ENCODE measurements at regions not wholly inside any gene's neighbourhood (a gene's known extent, or its start where the extent isn't known, plus 50 kb on each side); places are given as distances from the start of the nearest gene placed in this dataset.

GRCh38 chr12:9390761-9391160 lies 182.6 kb upstream of the PZP start:
- TF ChIP-seq PAX5 (IDR thresholded peaks at IDR 0.05; ENCODE audit: insufficient read depth, low read length, severe bottlenecking) (no peak), POLR2A (IDR thresholded peaks at IDR 0.05; ENCODE audit: low read depth, low read length) (no peak), SPI1 (IDR thresholded peaks at IDR 0.05; ENCODE audit: low read depth, low read length) (no peak), POU2F2 (IDR thresholded peaks at IDR 0.05; ENCODE audit: low read depth, low read length) (no peak), TAF1 (IDR thresholded peaks at IDR 0.05; ENCODE audit: low read depth, low read length) (no peak), POLR2AphosphoS5 (IDR thresholded peaks at IDR 0.05; ENCODE audit: low read depth, low read length) (no peak)
- no peak for DNase-seq (ENCODE audit: insufficient read length, low spot score)
- no peak for FAIRE-seq

- no peak for DNase-seq (ENCODE audit: insufficient read length, low spot score)
- TF ChIP-seq POLR2AphosphoS5 (IDR thresholded peaks at IDR 0.05; ENCODE audit: low read depth, low read length) (no peak), SPI1 (IDR thresholded peaks at IDR 0.05; ENCODE audit: low read depth, low read length) (no peak), TAF1 (IDR thresholded peaks at IDR 0.05; ENCODE audit: low read depth, low read length) (no peak), POLR2A (IDR thresholded peaks at IDR 0.05; ENCODE audit: low read depth, low read length) (no peak), PAX5 (IDR thresholded peaks at IDR 0.05; ENCODE audit: insufficient read depth, low read length, severe bottlenecking) (no peak), POU2F2 (IDR thresholded peaks at IDR 0.05; ENCODE audit: low read depth, low read length) (no peak)
- FAIRE-seq: no peak
Measured at GRCh38 chr12:9389796-9390195, 181.6 kb upstream of the PZP start.

GRCh38 chr12:9388379-9388778 lies 180.2 kb upstream of the PZP start:
- FAIRE-seq: peak; percentile 5
- no peak for TF ChIP-seq POU2F2 (IDR thresholded peaks at IDR 0.05; ENCODE audit: low read depth, low read length)
- no peak for TF ChIP-seq SPI1 (IDR thresholded peaks at IDR 0.05; ENCODE audit: low read depth, low read length)
- TF ChIP-seq TAF1 (IDR thresholded peaks at IDR 0.05; ENCODE audit: low read depth, low read length): no peak
- TF ChIP-seq POLR2A (IDR thresholded peaks at IDR 0.05; ENCODE audit: low read depth, low read length): no peak
- no peak for TF ChIP-seq PAX5 (IDR thresholded peaks at IDR 0.05; ENCODE audit: insufficient read depth, low read length, severe bottlenecking)
- no peak for TF ChIP-seq POLR2AphosphoS5 (IDR thresholded peaks at IDR 0.05; ENCODE audit: low read depth, low read length)

GRCh38 chr12:9387450-9387849 lies 179.3 kb upstream of the PZP start:
- peak; percentile 40 for FAIRE-seq
- TF ChIP-seq SPI1 (IDR thresholded peaks at IDR 0.05; ENCODE audit: low read depth, low read length) (no peak), POLR2A (IDR thresholded peaks at IDR 0.05; ENCODE audit: low read depth, low read length) (no peak), PAX5 (IDR thresholded peaks at IDR 0.05; ENCODE audit: insufficient read depth, low read length, severe bottlenecking) (no peak)

More at GRCh38 chr12:9388379-9388778, 180.2 kb upstream of the PZP start:
- no peak for DNase-seq (ENCODE audit: insufficient read length, low spot score)

GRCh38 chr12:9383585-9383984 lies 175.4 kb upstream of the PZP start:
- TF ChIP-seq SPI1 (IDR thresholded peaks at IDR 0.05; ENCODE audit: low read depth, low read length) (no peak), POU2F2 (IDR thresholded peaks at IDR 0.05; ENCODE audit: low read depth, low read length) (no peak), TAF1 (IDR thresholded peaks at IDR 0.05; ENCODE audit: low read depth, low read length) (no peak), POLR2AphosphoS5 (IDR thresholded peaks at IDR 0.05; ENCODE audit: low read depth, low read length) (no peak), POLR2A (IDR thresholded peaks at IDR 0.05; ENCODE audit: low read depth, low read length) (no peak), PAX5 (IDR thresholded peaks at IDR 0.05; ENCODE audit: insufficient read depth, low read length, severe bottlenecking) (no peak)
- FAIRE-seq: no peak
- no peak for DNase-seq (ENCODE audit: insufficient read length, low spot score)

More at GRCh38 chr12:9387450-9387849, 179.3 kb upstream of the PZP start:
- DNase-seq (ENCODE audit: insufficient read length, low spot score): no peak

- TF ChIP-seq TAF1 (IDR thresholded peaks at IDR 0.05; ENCODE audit: low read depth, low read length) (no peak), PAX5 (IDR thresholded peaks at IDR 0.05; ENCODE audit: insufficient read depth, low read length, severe bottlenecking) (no peak), POLR2A (IDR thresholded peaks at IDR 0.05; ENCODE audit: low read depth, low read length) (no peak), POLR2AphosphoS5 (IDR thresholded peaks at IDR 0.05; ENCODE audit: low read depth, low read length) (no peak), SPI1 (IDR thresholded peaks at IDR 0.05; ENCODE audit: low read depth, low read length) (peak; percentile 29; the same call in 1 of the 2 replicates), POU2F2 (IDR thresholded peaks at IDR 0.05; ENCODE audit: low read depth, low read length) (no peak)
- FAIRE-seq (no peak), DNase-seq (ENCODE audit: insufficient read length, low spot score) (no peak)
Measured at GRCh38 chr12:9381619-9382018, 173.4 kb upstream of the PZP start.

- FAIRE-seq: peak; percentile 71
- no peak for DNase-seq (ENCODE audit: insufficient read length, low spot score)
- no peak for TF ChIP-seq POLR2AphosphoS5 (IDR thresholded peaks at IDR 0.05; ENCODE audit: low read depth, low read length)
Measured at GRCh38 chr12:9380650-9381049, 172.5 kb upstream of the PZP start.

- TF ChIP-seq TAF1 (IDR thresholded peaks at IDR 0.05; ENCODE audit: low read depth, low read length): no peak
- no peak for TF ChIP-seq SPI1 (IDR thresholded peaks at IDR 0.05; ENCODE audit: low read depth, low read length)
- no peak for TF ChIP-seq POLR2AphosphoS5 (IDR thresholded peaks at IDR 0.05; ENCODE audit: low read depth, low read length)
- DNase-seq (ENCODE audit: insufficient read length, low spot score) (no peak), FAIRE-seq (no peak)
Measured at GRCh38 chr12:9379023-9379742, 171.0 kb upstream of the PZP start.

GRCh38 chr12:9378430-9378835 lies 170.2 kb upstream of the PZP start:
- FAIRE-seq: no peak
- DNase-seq (ENCODE audit: insufficient read length, low spot score): no peak
- TF ChIP-seq PAX5 (IDR thresholded peaks at IDR 0.05; ENCODE audit: insufficient read depth, low read length, severe bottlenecking) (no peak), SPI1 (IDR thresholded peaks at IDR 0.05; ENCODE audit: low read depth, low read length) (no peak), POU2F2 (IDR thresholded peaks at IDR 0.05; ENCODE audit: low read depth, low read length) (no peak), POLR2AphosphoS5 (IDR thresholded peaks at IDR 0.05; ENCODE audit: low read depth, low read length) (no peak), POLR2A (IDR thresholded peaks at IDR 0.05; ENCODE audit: low read depth, low read length) (no peak), TAF1 (IDR thresholded peaks at IDR 0.05; ENCODE audit: low read depth, low read length) (no peak)

GRCh38 chr12:9372202-9372601 lies 164.0 kb upstream of the PZP start:
- TF ChIP-seq PAX5 (IDR thresholded peaks at IDR 0.05; ENCODE audit: insufficient read depth, low read length, severe bottlenecking): no peak
- TF ChIP-seq POLR2AphosphoS5 (IDR thresholded peaks at IDR 0.05; ENCODE audit: low read depth, low read length): no peak
- no peak for TF ChIP-seq SPI1 (IDR thresholded peaks at IDR 0.05; ENCODE audit: low read depth, low read length)
- TF ChIP-seq TAF1 (IDR thresholded peaks at IDR 0.05; ENCODE audit: low read depth, low read length): no peak
- no peak for TF ChIP-seq POLR2A (IDR thresholded peaks at IDR 0.05; ENCODE audit: low read depth, low read length)
- TF ChIP-seq POU2F2 (IDR thresholded peaks at IDR 0.05; ENCODE audit: low read depth, low read length): no peak
- DNase-seq (ENCODE audit: insufficient read length, low spot score) (no peak), FAIRE-seq (no peak)
